ENCODE measurements at regions not wholly inside any gene's neighbourhood (a gene's known extent, or its start where the extent isn't known, plus 50 kb on each side); places are given as distances from the start of the nearest gene placed in this dataset.

DNA sequence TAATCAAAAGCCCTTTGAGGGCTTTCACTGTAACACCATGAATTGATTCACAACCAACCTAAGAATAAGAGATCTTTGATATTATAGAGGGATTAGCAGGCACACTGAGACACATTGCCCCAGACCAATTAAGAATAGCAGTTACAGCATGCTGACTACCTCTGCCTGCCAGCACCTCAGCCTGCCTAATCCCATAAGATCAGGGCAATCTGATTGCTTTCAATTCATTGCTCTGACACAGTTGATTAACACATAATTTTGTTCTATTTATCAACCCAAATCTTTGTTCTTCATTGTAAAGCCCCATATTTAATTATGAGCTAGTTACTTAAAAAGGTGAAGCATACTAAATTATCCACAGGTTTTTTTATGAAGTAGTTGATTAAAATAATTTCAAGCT lies 548.8 kb upstream of the ZP4 start:
- TF ChIP-seq BACH2 (CRISPR knock-in tag; IDR thresholded peaks at IDR 0.05; ENCODE audit: borderline replicate concordance) (no peak), RARB (CRISPR knock-in tag; IDR thresholded peaks at IDR 0.05) (no peak), PPARA (CRISPR knock-in tag; IDR thresholded peaks at IDR 0.05; ENCODE audit: borderline replicate concordance) (no peak)
- TF ChIP-seq, protein P1, sequence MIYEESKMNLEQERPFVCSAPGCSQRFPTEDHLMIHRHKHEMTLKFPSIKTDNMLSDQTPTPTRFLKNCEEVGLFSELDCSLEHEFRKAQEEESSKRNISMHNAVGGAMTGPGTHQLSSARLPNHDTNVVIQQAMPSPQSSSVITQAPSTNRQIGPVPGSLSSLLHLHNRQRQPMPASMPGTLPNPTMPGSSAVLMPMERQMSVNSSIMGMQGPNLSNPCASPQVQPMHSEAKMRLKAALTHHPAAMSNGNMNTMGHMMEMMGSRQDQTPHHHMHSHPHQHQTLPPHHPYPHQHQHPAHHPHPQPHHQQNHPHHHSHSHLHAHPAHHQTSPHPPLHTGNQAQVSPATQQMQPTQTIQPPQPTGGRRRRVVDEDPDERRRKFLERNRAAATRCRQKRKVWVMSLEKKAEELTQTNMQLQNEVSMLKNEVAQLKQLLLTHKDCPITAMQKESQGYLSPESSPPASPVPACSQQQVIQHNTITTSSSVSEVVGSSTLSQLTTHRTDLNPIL (CRISPR knock-in tag; IDR thresholded peaks at IDR 0.05; ENCODE audit: low read depth) = no peak

Measured in SK-N-SH treated with all-trans-retinoic acid at 6 μM for 48 hours (cell line).